Suppressor macrophage treated with lipopolysaccharide for 1 hour (primary cell): ENCODE measurements at regions not wholly inside any gene's neighbourhood (a gene's known extent, or its start where the extent isn't known, plus 50 kb on each side); places are given as distances from the start of the nearest gene placed in this dataset.
A peak's percentile ranks its signal among the peaks of the same experiment; 100 is the strongest.

ENCODE experiments used
- DNase-seq, 3 donors: peaks; one replicate each; pipeline ENCODE4 v3.0.0-alpha.2; 2020 to 2022

- DNase-seq, result no peak
Observed at GRCh38 chrX:39304746-39305145, 503.5 kb downstream of the MID1IP1 start.

- DNase-seq, result no peak
Observed at GRCh38 chrX:39307488-39307887, 506.2 kb downstream of the MID1IP1 start.

DNA sequence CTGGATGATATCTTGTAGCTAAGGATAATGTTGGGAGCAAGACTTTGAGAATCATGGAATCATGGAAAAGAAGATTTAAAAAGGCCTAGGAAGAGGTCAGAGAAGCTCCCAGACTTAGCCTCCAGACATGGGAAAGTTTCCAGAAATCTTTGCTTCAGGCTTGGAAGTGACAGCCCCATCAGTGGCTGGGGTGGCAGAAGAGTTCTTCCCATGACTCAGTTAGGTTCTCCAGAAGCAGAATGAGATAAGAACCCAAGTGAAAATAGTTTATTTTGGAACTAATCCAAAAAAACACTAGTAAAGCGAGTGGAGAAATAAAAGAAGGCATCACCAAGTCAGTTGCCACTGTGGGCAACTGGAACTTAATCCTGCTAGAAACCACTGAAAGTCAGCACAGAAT lies 506.9 kb downstream of the MID1IP1 start:
- DNase-seq, result no peak

DNA sequence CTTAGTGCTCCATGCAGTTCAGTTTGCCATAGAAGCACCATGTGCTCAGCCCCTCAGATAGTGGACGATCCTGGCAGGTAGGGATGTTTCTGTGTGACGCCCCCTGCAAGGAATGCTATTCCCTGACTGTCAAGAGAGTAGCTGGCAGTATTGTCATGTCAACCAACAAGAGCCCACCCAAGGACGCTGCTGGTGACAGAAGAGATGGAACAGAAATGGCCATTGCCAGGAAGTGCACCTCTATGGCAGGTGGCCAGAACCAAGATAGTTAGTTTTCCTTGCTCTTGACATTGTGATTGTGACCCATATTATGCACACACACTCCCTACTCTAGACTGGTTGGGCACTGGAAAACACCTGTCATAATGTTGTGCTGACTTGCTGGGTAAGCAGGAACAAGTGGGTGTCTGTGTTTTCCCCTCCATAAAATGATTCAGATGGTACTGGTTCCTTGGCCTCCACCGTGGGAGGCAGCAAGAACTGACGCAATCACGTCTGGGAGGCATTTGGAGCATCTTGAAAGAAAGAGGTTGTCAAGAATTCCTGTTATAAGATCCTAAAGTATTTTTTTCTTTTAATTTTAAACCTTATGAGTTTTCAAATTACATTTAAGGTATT lies 507.9 kb downstream of the MID1IP1 start:
- peak; percentile 80 to 81 (median 80) for DNase-seq

DNA sequence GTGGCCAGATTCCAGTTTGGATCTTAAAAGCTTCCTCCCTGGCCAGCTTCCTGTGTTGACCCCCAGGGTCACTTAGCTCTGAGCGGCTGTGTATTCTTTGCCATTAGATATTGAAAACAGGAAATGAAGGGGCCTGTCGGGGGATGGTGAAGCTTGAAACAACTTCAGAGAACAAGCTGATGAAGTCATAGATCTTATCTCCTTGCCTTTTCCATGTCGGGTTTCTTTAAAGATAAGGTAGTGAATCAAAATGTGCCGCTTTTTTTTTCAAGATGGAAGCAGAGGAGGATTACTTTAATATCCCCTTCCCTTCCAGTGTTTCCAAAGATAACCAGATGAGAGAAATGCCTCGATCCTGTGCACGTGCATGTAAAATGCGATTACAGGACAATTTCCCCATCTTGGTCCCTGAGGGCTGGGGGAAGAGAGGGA lies 508.5 kb downstream of the MID1IP1 start:
- peak in 1 of 3 donors; percentile 1 for DNase-seq

DNA sequence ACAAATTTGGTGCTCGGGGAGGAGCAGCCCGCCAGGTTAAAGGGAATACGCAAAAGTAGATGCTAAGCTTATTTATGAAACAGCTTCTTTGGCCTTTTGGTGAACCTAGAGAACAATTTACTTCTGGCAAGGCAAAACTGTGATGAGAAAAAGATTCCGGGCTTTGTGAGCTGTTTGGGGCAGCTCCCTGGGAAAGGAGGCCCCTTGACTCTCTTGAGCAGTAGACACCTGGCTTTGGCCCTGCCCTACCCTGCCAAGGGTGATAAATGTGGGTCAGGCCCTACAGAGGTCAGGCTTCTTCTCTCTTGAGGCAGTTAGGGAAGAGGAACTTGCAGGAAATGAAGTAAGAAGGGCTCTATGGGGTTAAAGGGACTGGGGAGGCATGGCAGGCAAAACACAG lies 509.6 kb downstream of the MID1IP1 start:
- DNase-seq, result peak in 1 of 3 donors; percentile 10

- no peak for DNase-seq
Observed at GRCh38 chrX:39311646-39312045, 510.4 kb downstream of the MID1IP1 start.

DNA sequence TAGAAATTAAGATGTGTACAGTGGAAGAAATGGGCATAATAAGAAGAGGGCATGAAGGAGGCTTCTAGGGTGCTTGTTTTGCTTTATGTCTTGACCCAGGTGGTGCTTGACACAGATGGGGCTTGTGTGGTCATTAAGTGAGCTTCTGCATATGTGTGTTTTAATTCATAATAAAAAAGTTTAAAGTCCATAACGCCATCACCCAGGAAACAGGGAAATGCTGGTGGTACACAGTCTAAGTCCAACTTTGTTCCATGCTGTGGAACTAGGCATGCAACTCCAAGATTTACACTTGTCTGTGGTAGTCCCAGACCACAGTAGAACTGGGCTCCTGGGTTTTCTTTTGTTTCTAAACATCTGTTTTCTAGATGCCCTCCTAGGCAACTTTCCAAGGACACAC lies 511.9 kb downstream of the MID1IP1 start:
- no peak for DNase-seq

DNA sequence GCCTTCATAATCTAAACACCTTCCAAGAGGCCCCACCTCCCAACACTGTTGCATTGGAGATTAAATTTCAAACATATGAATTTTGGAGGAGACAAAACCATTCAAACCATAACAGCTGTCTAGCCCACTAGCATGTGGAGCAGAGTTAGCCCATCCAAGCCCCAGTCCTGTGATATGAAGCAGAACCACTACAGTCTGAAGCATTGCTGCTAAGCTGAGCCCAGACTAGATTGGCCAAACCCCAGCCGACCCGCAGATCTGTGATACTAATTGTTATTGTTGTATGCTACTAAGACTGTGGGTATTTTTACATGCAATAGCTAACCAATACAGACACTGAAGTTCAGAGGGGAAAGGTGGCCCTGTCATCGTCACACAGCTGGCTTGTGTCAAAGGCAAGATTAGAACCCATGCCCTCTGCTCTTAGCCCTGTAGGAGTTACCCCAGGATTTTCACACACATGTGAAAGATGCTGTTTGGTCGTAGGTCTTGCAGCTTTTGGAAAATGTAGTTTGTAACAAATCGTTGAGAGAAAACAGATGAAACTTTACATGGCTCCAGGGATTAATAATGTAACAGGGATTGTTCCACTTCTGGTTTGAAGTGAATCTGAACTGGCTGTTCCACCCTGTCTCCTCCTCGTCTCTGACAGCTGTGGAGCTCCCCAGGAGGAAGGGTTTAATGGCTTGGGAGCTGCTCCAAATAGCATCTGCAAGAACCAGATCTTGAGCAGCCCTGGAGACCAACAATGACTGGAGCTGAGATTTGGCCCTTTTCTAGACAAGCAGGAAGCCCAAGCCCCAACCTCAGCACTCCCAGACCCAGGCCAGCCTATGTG lies 517.5 kb downstream of the MID1IP1 start:
- DNase-seq, result no peak

DNA sequence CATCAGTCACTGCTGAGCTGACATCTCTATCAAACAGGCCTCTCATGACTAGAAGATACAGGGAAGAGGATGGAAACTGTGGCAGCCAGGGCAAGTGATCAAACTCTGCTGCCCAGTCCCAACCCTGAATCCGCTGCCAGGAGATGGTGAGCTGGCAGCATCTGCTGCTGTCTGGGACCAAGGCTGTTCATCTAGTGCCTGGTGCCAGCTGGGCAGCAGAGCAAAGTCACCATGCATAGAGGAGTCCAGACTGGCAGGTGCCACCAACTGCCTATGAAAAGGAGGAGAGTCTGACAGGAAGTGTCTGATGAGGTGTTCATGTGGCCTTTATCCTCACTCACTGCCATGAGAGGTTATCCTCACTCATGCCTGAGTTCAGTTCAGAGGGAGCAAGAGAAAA lies 518.9 kb downstream of the MID1IP1 start:
- no peak for DNase-seq

DNA sequence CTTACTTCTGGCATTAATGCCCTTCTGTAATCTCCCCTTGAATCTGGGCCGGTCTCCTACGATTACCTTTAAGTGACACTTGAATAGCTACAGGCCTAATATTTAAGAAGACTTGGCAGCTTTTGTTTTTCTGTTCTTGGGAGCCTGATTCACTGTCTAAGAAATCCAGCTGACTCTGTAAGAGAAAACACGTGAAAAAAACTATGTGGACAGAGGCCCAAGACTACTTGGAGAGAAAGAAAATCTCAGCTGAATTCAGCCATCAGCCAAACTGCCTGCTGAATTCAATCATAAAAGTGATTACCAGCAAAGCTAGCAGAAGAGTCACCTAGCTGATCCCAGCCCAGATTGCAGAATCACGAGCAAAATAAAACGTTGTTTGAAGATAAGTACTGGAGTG lies 521.2 kb downstream of the MID1IP1 start:
- DNase-seq, result no peak

- no peak for DNase-seq
Observed at GRCh38 chrX:39324233-39324930, 523.1 kb downstream of the MID1IP1 start.

- DNase-seq, result peak in 1 of 3 donors; percentile 9
Observed at GRCh38 chrX:39327255-39327654, 526.0 kb downstream of the MID1IP1 start.

DNA sequence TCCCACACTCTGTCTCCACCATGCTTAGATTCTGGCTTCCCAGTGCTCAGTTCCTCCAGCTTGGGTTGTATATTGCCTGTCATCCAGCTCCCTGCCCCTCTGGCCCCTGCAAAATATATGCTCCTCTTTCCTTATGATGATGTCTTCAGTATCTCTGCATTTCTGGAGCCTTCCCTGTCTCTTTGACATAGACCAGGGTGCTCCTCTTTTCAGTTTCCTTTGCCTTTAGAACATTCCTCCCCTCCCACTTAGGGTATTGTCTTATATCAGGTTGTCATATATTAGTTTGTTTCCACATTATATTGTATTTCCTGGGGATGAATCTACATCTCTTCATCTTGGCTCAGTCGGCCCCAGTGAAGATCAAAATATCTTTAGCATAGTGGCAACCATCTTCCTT lies 526.4 kb downstream of the MID1IP1 start:
- no peak for DNase-seq

DNA sequence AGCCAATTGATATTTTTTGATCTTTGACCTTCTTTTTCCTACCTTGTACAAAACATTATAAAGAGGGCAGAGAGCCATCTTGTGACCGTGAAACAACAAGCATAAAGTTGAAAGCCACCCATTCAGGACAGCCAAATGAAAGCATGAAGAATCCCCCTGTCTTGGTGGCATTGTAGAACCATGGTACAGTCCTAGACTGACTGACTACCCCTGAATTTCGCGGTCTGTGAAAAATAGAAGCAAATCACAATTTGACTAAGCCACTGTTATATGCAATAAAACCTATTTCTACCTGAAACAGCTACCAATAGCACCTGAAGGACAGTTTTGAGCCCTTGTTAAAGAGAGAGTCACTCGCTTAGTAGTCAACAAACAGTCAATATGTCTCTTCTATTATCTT lies 527.4 kb downstream of the MID1IP1 start:
- no peak for DNase-seq

DNA sequence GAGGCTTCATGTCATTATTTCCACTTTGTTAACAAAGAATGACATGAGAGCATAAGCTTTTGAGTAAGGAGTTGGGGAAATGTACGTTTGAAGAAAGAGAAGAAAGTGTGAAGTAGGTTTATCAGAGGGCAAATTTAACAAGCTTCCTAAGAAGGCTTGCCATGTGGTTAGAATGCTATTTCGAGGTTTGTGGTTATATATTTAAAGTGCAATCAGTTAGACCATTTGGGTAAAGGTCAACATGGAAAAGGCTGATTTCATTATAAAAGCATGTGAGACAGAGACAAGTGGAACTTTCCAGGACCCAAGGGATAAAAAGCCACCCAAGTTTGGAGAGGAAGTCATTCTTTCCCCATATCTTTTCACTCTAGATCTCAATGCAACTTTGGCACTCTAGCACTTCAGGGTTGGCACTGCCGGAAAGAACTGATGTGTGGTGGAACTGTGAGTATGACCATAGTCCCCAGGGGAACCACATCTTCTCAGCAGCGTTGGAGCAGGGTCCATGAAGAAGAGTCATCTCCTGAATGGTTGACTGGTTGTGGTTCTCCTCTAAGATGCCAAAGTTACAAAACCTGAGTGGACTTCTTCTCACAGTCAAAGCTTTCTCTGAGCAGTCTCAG lies 529.9 kb downstream of the MID1IP1 start:
- peak in 1 of 3 donors; percentile 5 for DNase-seq

DNA sequence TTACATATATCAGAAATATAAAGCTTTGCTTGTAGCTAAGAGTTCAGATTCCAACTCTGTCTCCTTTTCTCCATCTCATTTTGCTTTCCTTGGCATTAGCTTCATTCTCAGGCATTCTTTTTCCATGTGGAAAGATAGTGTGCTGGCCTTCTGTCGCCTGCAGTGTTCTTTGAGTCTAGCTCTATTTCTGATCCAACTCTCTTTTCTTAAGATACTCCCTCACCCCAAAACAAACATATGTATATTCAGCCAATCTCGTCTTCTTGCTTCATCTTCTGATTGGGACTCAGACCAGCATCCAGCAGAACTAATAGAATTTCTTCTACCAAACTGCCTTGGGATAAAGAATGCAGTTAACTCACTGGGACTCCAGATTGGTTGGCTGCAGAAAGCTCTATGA lies 532.2 kb downstream of the MID1IP1 start:
- DNase-seq, result no peak

- DNase-seq, result no peak
Observed at GRCh38 chrX:39335513-39336235, 534.4 kb downstream of the MID1IP1 start.

- DNase-seq, result no peak
Observed at GRCh38 chrX:39336671-39337311, 535.5 kb downstream of the MID1IP1 start.

DNA sequence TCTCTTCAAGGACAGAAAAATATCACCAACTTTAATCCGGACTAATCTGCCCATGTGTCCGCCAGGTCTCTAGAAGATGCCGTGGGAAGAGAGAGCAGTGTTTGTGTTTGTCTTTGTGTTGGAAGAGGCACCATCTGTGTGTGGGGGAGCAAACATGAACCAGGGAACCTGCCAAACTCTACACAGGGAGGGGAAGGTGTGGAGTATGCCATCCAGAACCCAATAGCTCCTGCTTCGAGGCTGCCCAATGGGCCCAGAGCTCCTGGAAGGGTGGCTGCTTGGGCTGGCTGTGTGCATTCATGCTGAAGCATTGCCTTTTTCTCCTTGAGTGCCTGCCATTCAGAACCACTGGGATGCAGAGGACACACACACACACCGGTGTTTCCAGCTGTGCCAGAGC lies 536.2 kb downstream of the MID1IP1 start:
- no peak for DNase-seq

DNA sequence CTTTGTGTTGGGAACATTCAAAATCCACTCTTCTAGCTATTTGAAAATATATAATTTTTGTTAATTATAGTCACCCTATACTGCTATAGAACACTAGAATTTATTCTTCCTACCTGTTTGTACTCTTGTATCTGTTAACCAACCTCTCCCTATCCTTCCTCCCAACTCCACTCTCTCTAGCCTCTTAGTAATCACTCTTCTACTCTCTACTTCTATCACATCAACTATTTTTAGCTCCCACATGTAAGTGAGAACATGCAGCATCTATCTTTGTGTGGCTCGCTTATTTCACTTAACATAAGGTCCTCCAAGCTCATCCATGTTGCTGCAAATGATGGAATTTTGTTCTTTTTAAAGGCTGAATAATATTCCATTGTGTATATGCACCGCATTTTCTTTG lies 537.3 kb downstream of the MID1IP1 start:
- DNase-seq, result no peak

DNA sequence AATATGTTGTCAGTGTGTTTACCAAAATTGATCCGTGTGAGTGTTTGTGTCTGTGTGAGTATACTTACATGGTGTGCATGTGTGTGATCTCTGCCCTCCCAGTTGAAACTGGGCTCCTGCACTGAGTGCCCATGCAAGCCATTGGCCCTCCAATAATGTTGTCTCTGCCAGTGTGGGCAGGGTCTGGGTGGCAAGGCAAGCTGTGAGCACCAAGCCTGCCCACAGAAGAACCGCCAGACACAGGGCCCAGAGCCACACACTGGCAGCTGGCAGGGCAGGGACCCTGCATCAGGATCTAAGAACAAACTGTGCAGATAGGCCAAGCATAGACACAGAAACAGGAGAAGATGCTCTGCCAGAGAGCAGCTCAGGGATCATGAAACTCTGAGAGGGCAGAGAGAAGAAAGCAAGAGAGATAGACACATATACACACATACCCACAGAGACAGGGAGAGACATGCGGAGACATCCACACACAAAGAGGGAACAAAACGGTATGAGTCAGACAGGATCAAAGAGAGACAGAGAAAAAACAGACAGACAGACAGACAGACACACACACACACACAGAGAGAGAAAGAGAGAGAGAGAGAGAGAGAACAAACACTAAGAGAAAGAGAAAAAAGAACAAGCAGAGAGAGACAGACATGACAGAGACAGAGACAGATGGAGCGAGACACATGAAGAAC lies 555.0 kb downstream of the MID1IP1 start:
- no peak for DNase-seq
